Endothelial cell of umbilical vein (primary cell): ENCODE measurements at regions not wholly inside any gene's neighbourhood (a gene's known extent, or its start where the extent isn't known, plus 50 kb on each side); places are given as distances from the start of the nearest gene placed in this dataset.
"Not testable (repeated sequence)": the region's sequence is repeated elsewhere in the genome, so short reads cannot be mapped to it uniquely, and the experiment has no call there.

ENCODE experiments used
- EZH2 ChIP-seq: IDR thresholded peaks from 2 replicates; pipeline ENCODE4 v1.6.1; 2012; ENCODE audit warnings: borderline replicate concordance, low read depth, mild to moderate bottlenecking, moderate library complexity, low read length, inconsistent platforms; ENCODE audit not compliant: severe bottlenecking
- JUN ChIP-seq: IDR thresholded peaks from 2 replicates; pipeline ENCODE4 v1.6.1; 2011; ENCODE audit warnings: borderline replicate concordance, low read depth; ENCODE audit not compliant: insufficient read length, insufficient read depth
- MAX ChIP-seq: IDR thresholded peaks from 2 replicates; pipeline ENCODE4 v1.6.1; 2011; ENCODE audit not compliant: insufficient read depth, insufficient read length
- POLR2A ChIP-seq: IDR thresholded peaks from 2 replicates; pipeline ENCODE4 v1.6.1; 2012; ENCODE audit warnings: low read depth, mild to moderate bottlenecking, control low read depth, low read length
- POLR2AphosphoS5 ChIP-seq: IDR thresholded peaks from 2 replicates; pipeline ENCODE4 v1.6.1; 2012; ENCODE audit warnings: low read depth, mild to moderate bottlenecking, control low read depth, low read length, moderate library complexity; ENCODE audit not compliant: insufficient read depth
- TF ChIP-seq, protein P1 (sequence below), 2 donors: IDR thresholded peaks; 1 replicate in 1 of 2; 2 replicates in 1 of 2; pipeline ENCODE4 v1.5.1; 2011; ENCODE audit warnings: low read length in 2 of 2, mild to moderate bottlenecking in 2 of 2, moderate library complexity in 2 of 2, control low read depth in 1 of 2, inconsistent platforms in 1 of 2, low read depth in 1 of 2; ENCODE audit not compliant: insufficient read depth in 1 of 2; ENCODE audit errors: extremely low read depth in 1 of 2

DNA sequence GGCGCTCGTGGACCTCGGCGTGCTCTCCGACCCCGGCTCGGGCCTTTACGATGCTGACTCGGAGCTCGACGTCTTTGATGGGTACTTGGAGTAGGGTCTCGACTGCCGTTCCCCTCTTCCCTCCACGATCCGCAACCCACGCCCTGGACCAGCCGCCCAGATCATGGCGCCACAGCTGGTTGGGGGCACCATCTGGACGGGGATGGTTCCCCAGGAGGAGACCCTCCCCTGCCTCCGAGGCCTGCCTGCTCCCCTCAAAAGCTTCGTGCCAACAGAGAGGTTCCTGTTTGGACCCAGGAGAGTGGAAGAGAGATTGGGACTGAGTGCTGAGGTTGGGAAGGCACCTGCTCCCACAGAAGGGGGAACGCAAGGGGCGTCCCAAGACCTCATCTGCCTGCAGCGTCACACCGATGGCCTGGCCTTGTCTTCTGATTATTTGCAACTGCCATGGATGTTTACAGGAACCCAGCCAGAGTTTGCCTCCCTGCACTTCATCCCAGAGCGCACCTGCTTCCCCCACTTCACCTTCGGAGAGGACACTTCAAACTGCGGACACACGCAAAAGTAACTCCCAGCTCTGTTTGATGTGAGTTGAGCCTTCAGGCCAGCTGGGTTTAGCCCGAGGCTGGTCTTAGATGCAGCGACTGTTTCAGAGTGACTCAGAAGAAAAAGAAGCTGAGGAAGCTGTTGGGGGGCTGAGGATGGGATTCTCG lies 71.2 kb upstream of the NIPA1 start:
- TF ChIP-seq, protein P1, sequence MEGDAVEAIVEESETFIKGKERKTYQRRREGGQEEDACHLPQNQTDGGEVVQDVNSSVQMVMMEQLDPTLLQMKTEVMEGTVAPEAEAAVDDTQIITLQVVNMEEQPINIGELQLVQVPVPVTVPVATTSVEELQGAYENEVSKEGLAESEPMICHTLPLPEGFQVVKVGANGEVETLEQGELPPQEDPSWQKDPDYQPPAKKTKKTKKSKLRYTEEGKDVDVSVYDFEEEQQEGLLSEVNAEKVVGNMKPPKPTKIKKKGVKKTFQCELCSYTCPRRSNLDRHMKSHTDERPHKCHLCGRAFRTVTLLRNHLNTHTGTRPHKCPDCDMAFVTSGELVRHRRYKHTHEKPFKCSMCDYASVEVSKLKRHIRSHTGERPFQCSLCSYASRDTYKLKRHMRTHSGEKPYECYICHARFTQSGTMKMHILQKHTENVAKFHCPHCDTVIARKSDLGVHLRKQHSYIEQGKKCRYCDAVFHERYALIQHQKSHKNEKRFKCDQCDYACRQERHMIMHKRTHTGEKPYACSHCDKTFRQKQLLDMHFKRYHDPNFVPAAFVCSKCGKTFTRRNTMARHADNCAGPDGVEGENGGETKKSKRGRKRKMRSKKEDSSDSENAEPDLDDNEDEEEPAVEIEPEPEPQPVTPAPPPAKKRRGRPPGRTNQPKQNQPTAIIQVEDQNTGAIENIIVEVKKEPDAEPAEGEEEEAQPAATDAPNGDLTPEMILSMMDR (IDR thresholded peaks at IDR 0.05; ENCODE audit: extremely low read depth in 1 of 2, insufficient read depth in 1 of 2, low read depth in 1 of 2, low read length in 2 of 2) = not testable (repeated sequence)
- not testable (repeated sequence) for TF ChIP-seq POLR2A, EZH2, POLR2AphosphoS5, MAX, JUN
